Adrenal gland (tissue), 9 donors: ENCODE measurements at regions not wholly inside any gene's neighbourhood (a gene's known extent, or its start where the extent isn't known, plus 50 kb on each side); places are given as distances from the start of the nearest gene placed in this dataset.

Experiments used
- DNase-seq, 7 donors: peaks; one replicate each; pipeline ENCODE4 v3.0.0-alpha.2; 2019 to 2020
- H3K27ac ChIP-seq, 5 donors: fragments of 200-600 bp; sonication (generic) in 4 of 5; 1 replicate in 3 of 5; 2 replicates in 2 of 5; pipeline versions ENCODE4 v1.5.1 to v1.8.0; 2016 to 2020; ENCODE audit warnings: mild to moderate bottlenecking in 1 of 5
- H3K27me3 ChIP-seq: fragments of 200-600 bp; 2 replicates; pipeline ENCODE4 v1.8.0; 2021
- H3K36me3 ChIP-seq, 2 donors: fragments of 200-600 bp; replicated peaks in 1 of 2; 1 replicate in 1 of 2; 2 replicates in 1 of 2; pipeline versions ENCODE4 v1.5.1 to v1.8.0; 2018 to 2022
- H3K4me1 ChIP-seq, 2 donors: fragments of 200-600 bp; replicated peaks in 1 of 2; 1 replicate in 1 of 2; 2 replicates in 1 of 2; pipeline versions ENCODE4 v1.5.1 to v1.8.0; 2018 to 2021
- H3K4me3 ChIP-seq, 4 donors: fragments of 200-600 bp; sonication (generic) in 3 of 4; one replicate each; pipeline ENCODE4 v1.5.1; 2016 to 2018
- H3K9me3 ChIP-seq, 3 donors: fragments of 200-600 bp; sonication (generic) in 1 of 3; replicated peaks in 1 of 3; 1 replicate in 2 of 3; 2 replicates in 1 of 3; pipeline versions ENCODE4 v1.5.1 to v1.8.0; 2016 to 2021
- CTCF ChIP-seq, 6 experiments: fragments of 450-650 bp in 4 of 6; fragments of 200-600 bp in 2 of 6; sonication (generic) in 1 of 6; IDR thresholded peaks; 1 replicate in 5 of 6; 2 replicates in 1 of 6; pipeline versions ENCODE4 v1.5.1 to v1.8.0; 2016 to 2021; ENCODE audit warnings: antibody characterized with exemption in 6 of 6, mild to moderate bottlenecking in 2 of 6, moderate library complexity in 1 of 6
- POLR2A ChIP-seq, 2 donors: fragments of 450-650 bp; IDR thresholded peaks; one replicate each; pipeline ENCODE4 v1.6.1; 2017; ENCODE audit warnings: antibody characterized with exemption in 2 of 2, mild to moderate bottlenecking in 2 of 2, moderate library complexity in 1 of 2
- WGBS, 4 donors: extraction: QIAGEN DNeasy Blood & Tissue Kit in 2 of 4; methylation state at CpG; one replicate each; pipeline versions ENCODE4 v1.1.5 to v1.1.7; 2013 to 2017; 5-methylcytosine and 5-hydroxymethylcytosine counted together
- intact Hi-C, 2 donors: fragments of 100-400 bp; cut with DNase I; formaldehyde crosslinking; loops; one replicate each; pipeline versions ENCODE4 v1.14.1 to v1.15.0; 2022 to 2023
- donor health status: healthy with polysubstance abuse.
- donor health status: Bipolar disorder and iron deficiency.
- donor health status: DM: yes; HTN: yes; CAD: no.
- donor health status: DM: no; HTN: no; CAD: no.
- donor health status: DM: no; HTN: no; CAD: no.

GRCh38 chr4:41400296-41400695 lies 137.7 kb upstream of the LIMCH1 start:
- no peak overlapping the region for H3K27ac ChIP-seq
- intact Hi-C loops, result no loop called here
- no peaks in the 10 kb centered on the region for H3K9me3 ChIP-seq
- H3K27me3 ChIP-seq, result no peaks in the 10 kb centered on the region
- WGBS, 4 donors, result 85 to 88% (median 86%) methylated on average over 2 of the region's 2 CpGs
- H3K4me1 ChIP-seq, result peaks cover 10 to 13% of the 10 kb centered on the region in 2 donors
- DNase-seq, result no peak
- TF ChIP-seq POLR2A (IDR thresholded peaks at IDR 0.05) (no peak), CTCF (IDR thresholded peaks at IDR 0.05) (no peak)
- no peaks in the 10 kb centered on the region for H3K36me3 ChIP-seq
- no peak overlapping the region for H3K4me3 ChIP-seq

- no peaks in the 10 kb centered on the region for H3K36me3 ChIP-seq
- H3K4me1 ChIP-seq, result peaks cover 11 to 26% of the 10 kb centered on the region in 2 donors
- TF ChIP-seq POLR2A (IDR thresholded peaks at IDR 0.05) (no peak), CTCF (IDR thresholded peaks at IDR 0.05) (no peak)
- no peaks in the 10 kb centered on the region for H3K9me3 ChIP-seq
- intact Hi-C loops, result no loop called here
- H3K27me3 ChIP-seq, result no peaks in the 10 kb centered on the region
- no peak for DNase-seq
- H3K27ac ChIP-seq, result peak overlapping the region; percentile 3 to 78 (median 48)
- 38 to 51% (median 49%) methylated on average over 4 of the region's 4 CpGs for WGBS, 4 donors
- H3K4me3 ChIP-seq, result no peak overlapping the region
Measured at GRCh38 chr4:41405464-41406112, 132.4 kb upstream of the LIMCH1 start.

GRCh38 chr4:41406113-41406516 lies 131.8 kb upstream of the LIMCH1 start:
- DNase-seq, result peak in 6 of 7 donors; percentile 29 to 73 (median 50)
- TF ChIP-seq CTCF (IDR thresholded peaks at IDR 0.05), result no peak
- no peak for TF ChIP-seq POLR2A (IDR thresholded peaks at IDR 0.05)
- Histone ChIP-seq H3K4me3 (no peak overlapping the region), H3K9me3 (no peaks in the 10 kb centered on the region), H3K36me3 (no peaks in the 10 kb centered on the region), H3K27me3 (no peaks in the 10 kb centered on the region), H3K4me1 (peaks cover 11 to 26% of the 10 kb centered on the region in 2 donors), H3K27ac (peak overlapping the region; percentile 3 to 78 (median 48))
- intact Hi-C loops, result no loop called here
- WGBS, 4 donors, result 33 to 53% (median 45%) methylated on average over 1 of the region's 1 CpG

GRCh38 chr4:41408150-41408549 lies 129.8 kb upstream of the LIMCH1 start:
- WGBS, 4 donors, result 36 to 94% (median 54%) methylated on average over 1 of the region's 1 CpG
- no peaks in the 10 kb centered on the region for H3K27me3 ChIP-seq

More at GRCh38 chr4:41408150-41408549, 129.8 kb upstream of the LIMCH1 start:
- intact Hi-C loops, result no loop called here
- TF ChIP-seq POLR2A (IDR thresholded peaks at IDR 0.05) (no peak), CTCF (IDR thresholded peaks at IDR 0.05) (no peak)
- Histone ChIP-seq H3K27ac (no peak overlapping the region), H3K36me3 (no peaks in the 10 kb centered on the region), H3K4me1 (peaks cover 11 to 26% of the 10 kb centered on the region in 2 donors), H3K4me3 (no peak overlapping the region), H3K9me3 (no peaks in the 10 kb centered on the region)
- no peak for DNase-seq
